GM19452 (cell line): ENCODE measurements at regions not wholly inside any gene's neighbourhood (a gene's known extent, or its start where the extent isn't known, plus 50 kb on each side); places are given as distances from the start of the nearest gene placed in this dataset.

Experiments
- ATAC-seq: cut with Tn5 transposase; IDR thresholded peaks from one replicate; pipeline ENCODE4 v1.9.1; 2021; ENCODE audit not compliant: unreplicated experiment

DNA sequence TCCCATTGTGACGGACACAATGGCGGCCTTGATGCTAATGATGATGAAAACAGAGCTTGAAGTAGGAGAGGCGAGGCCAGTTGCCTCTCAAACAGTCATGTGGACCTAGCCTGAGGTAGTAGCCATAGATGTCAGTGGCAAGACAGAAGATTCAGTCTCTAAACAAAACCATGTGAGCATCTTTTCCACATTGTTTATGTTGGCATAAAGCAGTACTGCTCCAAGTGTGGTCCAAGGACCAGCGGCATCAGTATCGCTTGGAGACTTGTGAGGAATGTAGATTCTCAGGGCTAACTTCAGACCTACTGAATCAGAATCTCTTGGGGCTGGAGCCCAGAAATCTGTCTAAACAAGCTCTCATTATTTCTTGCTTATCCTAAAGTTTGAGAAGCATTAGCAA lies 312.8 kb upstream of the JAG1 start:
- no peak for ATAC-seq

DNA sequence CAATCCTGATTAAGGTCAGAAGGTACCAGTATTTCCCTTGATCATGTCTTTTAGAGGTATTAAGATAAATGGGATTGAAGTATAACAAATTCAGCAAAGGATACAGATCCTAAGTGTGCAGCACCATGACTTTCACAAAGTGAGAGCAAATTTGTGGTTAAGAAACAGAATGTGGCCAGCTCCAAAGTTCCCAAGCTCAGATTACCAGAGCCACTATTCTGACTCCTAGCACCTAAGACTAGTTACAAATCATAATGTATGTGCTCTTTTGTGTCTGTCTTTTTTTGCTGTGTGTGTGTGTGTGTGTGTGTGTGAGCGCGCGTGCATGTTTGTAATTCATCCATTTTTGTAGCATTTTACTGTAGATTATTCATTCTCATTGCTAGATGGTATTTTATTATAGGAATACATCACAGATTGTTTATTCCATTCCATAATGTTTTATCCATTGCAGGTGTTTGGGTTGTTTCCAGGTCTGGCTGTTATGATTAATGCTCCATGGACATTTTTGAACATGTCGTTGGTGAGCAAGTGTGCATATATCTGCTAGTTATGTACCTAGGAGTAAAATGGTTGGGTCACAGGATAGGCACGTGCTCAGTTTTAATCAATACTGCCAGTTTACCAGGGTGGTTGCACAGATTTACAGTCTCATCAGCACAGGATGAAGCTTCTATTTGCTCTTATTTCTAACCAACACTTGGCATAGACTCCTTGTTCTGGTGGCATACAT lies 314.0 kb upstream of the JAG1 start:
- no peak for ATAC-seq

DNA sequence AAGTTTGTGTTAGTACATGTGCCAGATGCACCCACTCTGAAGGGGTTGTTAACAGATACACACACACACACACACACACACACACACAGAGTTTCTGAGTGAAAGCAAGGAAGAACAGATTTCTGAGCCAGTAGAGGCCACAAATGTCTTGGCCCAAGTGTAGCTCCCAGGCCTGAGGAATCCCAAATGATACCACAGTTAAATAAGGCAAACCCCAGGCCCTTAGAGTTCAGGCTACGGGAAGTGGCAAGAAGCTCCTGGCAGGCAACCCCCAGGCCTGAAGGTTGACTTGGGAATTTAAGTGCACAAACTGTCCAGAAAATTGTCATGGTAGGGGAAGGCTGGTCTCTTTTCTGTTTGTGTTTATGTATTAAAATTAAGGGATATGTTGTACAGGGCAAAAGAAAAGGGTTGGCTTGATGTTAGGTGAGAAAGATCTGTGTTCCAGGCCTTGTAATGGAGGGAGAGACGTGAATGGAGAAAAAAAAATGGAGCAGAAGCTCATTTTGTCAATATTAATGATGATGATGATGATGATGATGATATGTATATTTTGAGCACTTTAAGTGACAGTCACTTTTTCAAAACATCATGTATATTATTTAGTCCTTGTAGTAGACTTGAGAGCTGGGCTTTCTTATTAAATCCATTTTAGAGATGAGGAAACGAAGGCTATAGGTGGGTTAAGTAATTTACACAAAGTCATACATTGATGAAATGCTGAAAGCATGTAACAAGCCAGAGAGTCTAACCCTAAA lies 317.0 kb upstream of the JAG1 start:
- ATAC-seq: no peak

DNA sequence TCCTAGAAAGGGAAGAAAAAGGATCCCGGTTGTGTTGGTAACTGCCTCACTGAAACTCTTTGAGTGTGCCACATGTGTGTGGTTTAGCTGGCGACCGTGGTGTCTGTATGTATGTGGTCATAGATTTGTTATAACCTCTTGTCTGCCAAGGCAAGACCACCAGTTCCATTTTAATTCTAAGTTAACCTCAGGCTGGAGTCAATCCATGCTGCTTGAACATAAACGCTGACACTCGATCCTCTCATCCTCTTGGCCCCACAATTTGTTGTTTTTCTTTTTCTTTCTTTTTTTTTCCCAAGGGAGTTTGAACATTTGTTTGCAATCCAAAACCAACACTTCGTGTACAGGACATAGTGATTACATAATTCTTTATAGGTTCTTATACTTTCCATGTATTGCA lies 318.9 kb upstream of the JAG1 start:
- no peak for ATAC-seq

DNA sequence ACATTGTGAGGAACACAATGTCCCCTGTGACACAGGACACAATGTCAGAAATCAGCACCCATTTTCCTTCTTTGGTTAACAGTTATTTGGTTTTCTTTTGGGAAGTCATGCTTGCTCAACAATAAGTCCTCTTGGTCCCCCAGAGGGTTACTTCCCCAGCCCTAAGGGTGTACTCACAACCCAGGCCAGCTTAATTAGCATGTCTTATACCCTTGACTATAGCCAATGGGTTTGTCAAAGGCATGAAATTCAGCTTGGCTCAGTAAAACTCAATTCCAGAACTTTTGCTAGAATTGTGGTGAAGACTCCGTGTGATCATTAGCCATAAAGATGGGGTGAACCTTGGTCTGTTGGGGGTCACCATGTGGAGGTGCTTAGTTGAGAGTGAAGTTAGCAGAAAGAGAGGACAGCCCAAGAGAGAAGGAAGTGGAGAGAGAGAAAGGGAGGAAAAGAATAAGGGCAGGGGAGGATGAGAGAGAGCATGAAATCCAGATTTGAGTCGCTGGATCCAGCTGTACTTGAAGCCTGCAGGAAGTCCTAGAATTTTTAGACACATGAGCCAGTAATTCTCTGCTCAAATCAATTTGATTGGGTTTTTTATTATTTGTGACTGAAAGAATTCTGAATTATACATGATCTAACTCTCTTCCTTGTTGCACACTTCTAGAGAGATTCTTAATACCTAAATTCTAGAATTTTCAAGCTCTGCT lies 321.3 kb upstream of the JAG1 start:
- no peak for ATAC-seq

DNA sequence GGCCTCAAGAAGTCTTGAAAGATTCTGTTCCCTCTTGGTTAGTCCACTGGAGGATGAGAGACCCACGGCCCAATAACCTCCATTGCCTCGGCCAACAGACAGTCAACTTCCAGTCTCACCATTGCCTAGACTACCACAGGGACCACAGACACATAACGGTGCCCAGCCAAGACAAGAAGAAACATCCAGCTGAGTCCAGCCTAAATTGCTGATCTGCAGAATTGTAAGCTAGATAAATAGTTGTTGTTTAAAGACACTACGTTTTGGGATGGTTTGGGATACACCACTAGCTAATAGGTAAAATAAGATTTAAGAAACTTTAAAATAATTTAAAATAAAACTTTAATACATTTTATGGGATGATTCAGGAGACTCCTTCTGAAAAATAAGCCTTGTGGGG lies 324.7 kb upstream of the JAG1 start:
- no peak for ATAC-seq

DNA sequence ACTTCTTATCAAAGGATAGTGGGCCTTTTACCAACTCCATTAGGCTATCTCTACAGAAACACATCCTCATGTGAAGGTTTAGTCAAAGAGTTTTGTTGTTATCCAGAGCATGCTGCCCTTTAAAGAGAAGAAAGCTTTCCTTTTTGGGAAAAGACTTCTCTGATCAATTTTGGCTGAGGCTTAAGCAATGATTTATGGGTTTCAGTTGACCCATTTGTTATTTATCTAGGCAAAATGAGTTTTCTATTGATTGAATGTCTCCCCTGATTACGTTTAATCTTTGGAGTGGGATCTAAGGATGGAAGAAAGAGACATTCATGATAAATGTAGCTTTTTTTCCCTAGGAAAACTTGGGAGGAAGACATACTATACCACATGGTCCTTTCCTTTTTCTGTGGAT lies 326.6 kb upstream of the JAG1 start:
- no peak for ATAC-seq

DNA sequence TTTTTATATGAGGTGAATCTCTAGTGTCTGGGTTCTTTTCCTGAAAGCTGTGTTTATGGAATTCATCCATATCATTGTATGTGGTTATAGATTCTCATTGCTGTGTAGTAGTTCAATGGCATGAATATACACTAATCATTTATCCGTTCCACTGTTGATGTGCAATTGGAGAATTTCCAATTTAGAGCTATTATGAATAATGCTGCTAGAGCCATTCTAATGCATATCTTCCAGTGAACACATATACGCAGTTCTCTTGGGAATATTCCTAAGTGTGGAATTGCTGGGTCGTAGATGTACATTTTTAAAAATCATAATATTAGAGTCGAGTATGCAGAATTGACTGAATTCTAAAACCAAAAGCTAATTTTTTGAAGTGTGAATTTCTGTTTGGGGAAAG lies 327.5 kb upstream of the JAG1 start:
- ATAC-seq: no peak

DNA sequence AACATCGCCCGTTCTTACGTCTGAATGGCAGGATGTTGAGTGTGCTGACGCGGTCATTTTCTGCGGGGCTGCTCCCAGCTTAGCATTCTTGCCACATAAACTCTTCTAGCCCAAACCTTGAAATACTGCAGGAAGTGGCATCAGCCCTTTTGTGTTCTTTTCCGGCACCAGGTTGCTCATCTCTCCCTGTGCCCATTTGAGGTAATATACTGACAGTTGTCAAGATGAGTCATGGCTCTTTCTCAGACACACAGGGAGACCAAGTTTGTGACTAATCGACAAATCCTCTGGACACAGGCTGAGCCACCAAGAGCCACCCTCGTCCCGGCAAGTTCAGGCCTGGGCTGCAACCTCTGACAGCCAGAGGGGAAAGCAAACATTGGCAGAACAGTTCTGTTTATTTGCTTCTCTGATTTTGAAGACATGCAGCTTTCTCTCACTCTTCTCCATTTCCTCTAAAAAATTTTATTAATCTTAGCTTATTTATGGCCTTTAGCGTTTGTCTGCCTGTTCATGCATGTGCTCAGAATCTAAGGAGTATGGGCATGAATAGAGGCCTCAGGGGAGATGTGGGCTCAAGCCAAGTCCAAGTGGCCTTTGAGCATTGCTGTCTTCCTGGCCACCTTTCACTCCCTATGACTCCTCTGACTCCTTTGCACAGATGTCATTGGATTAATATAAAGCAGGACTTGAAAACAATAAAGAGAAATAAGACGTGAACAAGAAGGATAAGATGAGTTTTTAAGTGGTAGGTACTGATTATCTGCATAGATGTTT lies 328.2 kb upstream of the JAG1 start:
- ATAC-seq: no peak

DNA sequence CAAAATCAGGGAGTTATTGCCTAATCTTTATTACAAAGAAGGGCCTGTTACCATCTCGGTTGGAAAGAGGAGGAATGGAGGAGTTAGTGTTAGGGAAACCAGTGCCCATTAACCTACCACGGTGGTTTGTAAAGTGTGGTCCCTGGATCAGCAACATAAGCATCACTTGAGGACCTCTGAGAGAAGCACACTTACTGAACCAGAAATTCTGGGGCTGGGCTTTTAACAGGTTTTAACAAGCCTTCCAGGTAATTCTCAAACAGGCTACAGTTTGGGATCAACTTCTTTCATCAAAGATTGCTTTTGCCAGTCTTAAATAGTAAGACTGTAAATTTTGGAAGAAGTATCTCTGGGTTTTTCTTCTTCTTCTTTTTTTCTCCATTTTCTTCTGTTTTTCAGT lies 329.5 kb upstream of the JAG1 start:
- no peak for ATAC-seq

DNA sequence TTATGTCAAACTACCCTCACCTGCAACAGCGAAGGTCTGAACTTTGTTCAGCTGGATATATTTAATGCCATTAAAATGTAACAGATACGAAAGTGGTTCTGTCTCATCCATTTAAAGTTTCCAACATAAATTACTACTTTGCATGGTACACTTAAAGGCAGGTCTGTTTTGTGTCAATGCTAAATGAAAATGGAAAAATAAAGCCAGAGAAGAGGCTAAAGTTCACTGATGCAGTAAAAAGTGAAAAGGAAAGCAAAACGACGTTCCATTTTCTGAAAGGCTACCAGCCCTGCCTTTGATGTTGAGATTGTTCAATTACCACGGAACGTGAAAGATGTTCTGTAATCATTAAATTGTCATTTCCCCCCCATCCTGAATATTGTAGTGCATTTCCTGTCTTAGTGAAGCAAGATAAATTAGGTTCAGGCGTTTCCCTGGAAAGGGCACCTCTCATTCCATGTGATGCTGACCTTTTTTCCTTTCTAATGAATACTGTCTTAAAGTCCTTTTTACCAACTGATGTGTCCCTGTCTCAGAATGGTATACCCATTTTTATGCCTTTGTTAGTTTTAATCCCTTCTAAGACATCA lies 334.7 kb upstream of the JAG1 start:
- ATAC-seq: no peak

DNA sequence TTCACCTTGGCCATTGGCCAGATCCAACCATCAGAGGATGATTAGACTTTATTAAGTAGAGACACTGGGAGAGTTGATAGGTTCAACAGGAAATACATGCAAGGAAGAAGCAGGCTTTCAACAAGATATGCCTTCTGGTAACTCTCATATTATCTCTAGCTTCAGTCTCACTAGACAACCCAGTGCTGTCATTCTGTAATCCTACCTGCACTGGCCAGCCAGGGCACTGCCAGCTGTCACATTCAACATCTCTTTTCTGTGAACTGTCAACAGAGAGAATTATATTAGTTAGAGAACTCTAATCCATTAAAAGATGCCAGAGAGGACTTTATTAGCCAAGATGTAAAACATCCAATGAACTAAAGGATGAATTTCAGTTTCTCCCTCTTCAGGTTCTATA lies 337.9 kb upstream of the JAG1 start:
- ATAC-seq: no peak

DNA sequence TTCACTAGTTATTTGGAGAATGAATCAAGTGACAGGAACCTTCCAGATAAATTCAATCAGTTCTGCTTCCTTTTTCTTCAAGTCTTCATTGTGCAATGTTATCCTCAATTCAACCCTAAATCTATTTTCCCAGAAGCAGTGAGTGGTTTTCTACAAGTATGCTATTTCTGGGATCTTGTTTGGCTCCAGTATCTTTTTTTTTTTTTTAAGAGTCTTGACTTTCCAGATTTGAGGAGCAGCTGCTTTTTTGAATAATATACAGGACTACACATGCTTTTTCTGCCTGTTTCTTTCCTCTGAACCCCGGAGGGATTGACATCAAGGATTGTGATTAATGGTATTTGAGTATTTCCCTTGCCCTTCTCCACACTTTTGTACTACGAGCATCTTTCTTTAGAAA lies 339.2 kb upstream of the JAG1 start:
- no peak for ATAC-seq

DNA sequence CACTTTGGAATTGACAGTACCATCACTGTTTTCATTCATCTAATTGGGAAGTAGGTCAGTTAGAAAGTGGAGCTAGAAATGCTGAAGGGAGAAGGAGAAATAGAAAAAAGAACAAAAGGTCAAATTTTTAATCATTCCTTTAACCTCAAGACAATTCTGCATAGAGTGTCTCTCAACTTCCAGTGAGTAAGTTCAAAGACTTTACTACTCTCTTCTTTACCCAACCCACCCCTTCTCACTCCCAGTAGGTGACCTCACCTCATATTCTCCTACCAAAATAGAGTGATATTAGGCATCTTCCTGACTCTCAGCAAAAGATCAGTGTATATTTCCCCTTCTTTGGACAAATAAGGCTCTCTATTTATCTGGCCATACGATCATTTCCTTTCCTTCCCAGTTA lies 340.0 kb upstream of the JAG1 start:
- ATAC-seq: no peak

DNA sequence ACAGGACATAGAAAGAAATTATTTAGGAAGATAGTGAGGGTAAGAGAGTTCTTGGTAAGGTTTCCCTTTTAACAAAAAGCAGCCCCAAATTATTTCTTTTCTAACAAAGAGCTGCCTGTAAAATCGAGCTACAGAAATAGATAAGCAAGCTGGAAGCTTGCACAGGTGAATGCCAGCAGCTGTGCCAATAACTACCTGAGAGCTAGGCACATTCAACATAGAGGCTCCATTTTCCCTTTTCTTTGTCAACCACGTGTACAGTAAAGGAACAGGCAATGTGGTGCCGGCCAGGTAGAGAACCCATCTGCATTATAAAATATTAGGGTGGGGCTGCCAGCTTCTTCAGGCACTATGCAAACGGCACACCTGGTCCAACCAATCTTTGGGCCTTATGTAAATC lies 341.6 kb upstream of the JAG1 start:
- ATAC-seq: no peak

DNA sequence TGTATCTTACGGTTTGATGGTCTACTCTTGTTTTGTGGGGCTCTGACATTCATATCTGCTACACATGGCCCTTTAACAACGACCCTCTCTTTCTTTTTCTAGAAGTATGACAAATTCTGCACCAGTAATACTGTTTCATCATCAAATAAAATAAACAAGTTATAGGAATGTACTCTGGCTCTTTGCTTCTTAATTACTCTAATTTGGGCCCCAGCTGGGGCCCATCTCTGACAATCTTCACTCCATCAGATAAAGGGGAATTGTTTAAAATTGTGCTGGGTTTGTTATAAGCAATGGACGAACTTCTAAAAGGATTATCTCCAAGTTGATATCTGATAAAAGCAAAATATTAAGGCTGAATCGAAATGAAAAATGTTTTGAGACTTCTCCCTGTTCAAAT lies 343.6 kb upstream of the JAG1 start:
- no peak for ATAC-seq

DNA sequence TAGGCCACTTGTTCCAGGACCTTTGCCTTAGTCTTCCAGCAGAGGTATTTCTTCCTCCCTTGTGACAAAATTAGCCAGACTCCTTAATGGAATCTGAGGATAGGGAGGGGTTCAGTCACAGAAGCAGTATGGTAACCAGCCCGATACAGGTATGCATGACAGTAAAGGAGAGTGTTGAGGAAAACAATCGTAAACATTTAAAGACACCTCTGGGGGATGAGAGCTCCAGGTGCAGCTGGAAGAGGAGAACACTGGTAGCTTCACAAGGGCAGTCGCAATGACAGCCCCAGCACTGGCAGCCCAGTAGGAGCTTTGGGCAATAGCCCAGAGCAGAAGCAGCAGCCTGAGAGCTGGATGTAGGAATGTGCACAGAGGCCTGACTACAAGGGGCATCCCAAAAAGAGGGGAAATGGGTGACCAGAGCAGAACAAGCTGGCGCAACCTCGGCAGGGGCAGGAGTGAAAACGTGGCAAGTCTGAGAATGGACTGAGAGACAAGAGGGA lies 344.9 kb upstream of the JAG1 start:
- no peak for ATAC-seq

DNA sequence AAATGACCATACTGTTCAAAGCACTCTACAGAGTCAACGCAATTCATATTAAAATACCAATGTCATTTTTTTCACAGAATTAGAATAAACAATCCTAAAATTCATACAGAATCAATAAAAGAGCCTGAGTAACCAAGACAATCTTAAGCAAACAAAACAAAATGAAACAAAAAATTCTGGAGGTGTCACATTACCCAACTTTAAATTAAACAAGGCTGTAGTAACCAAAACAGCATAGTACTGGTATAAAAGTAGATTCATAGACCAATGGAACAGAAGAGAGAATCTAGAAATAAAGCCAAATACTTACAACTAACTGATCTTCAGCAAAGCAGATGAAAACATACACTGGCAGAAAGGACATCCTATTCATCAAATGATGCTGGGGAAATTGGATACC lies 346.9 kb upstream of the JAG1 start:
- ATAC-seq: no peak

DNA sequence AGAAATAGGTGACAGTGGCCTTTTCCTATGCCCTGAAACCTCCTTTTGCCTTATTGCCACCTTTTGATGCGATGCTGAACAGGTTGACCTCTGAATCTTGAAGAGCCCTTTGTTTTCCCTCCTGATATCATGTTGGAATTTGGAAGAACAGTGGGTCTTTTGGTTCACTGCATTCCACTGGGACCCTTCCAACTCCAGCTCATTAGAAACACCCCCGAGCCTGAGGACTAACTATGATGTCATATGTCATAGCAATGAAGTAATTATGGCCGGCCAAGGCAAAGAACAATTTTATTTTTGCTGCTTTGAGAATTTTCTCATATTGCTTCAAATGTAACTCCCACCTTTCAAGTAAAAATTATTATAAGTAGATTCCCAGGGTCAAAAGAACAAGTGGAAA lies 353.4 kb upstream of the JAG1 start:
- no peak for ATAC-seq

DNA sequence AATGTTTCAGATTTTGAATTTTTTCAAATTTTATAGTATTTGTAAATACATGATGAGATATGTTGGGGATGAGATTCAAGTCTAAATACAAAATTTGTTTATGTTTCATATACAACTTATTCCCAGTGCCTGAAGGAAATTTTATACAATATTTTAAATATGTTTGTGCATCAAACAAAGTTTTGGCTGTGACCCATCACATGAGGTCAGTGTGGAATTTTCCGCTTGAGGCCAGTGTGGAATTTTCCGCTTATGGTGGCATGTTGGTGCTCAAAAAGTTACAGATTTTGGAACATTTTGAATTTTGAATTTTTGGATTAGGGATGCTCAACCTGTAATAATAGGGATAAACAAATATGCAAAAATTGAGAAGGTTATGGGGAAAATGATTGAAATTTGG lies 356.6 kb upstream of the JAG1 start:
- no peak for ATAC-seq

DNA sequence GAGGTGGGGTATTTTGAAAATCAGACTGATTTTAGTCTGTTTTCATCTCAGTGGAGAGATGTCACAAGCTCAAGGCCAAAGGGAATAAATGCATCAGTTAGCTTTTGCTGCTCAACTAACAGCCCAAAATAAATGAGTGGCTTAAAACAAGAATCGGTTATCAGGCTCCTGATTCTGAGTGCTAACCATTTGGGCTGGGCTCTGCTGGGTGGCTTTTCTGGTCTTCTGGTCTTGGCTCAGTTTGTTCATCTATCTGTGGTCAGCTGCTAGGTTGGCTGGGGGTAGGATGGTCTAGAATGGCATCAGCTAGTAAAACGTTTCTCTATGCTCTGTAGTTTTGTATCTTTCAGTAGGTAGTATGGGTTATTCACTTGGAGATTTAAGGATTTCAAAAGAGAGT lies 357.5 kb upstream of the JAG1 start:
- ATAC-seq: no peak
